A549 (cell line): ENCODE measurements at regions not wholly inside any gene's neighbourhood (a gene's known extent, or its start where the extent isn't known, plus 50 kb on each side); places are given as distances from the start of the nearest gene placed in this dataset.

Experiments
- BHLHE40 ChIP-seq: IDR thresholded peaks from 2 replicates; pipeline ENCODE4 v1.6.1; 2012; ENCODE audit warnings: low read depth, low read length, inconsistent platforms
- CEBPB ChIP-seq, 2 experiments: fragments of >200 bp in 1 of 2; sonication (Bioruptor Twin) in 1 of 2; formaldehyde crosslinking in 1 of 2; IDR thresholded peaks; 2 replicates each; pipeline ENCODE4 v1.6.1; 2012 to 2016
- EP300 ChIP-seq, 2 experiments: fragments of >200 bp; sonication (Bioruptor Twin); formaldehyde crosslinking; IDR thresholded peaks; 2 replicates in 1 of 2; 3 replicates in 1 of 2; pipeline ENCODE4 v1.6.1; 2016 to 2017
- ESRRA ChIP-seq: fragments of 150-350 bp; IDR thresholded peaks from 2 replicates; pipeline ENCODE4 v1.6.1; 2014; ENCODE audit warnings: mild to moderate bottlenecking, low read length, borderline replicate concordance
- HDAC2 ChIP-seq: fragments of 200-600 bp; sonication (generic); IDR thresholded peaks from 2 replicates; pipeline ENCODE4 v1.6.1; 2016
- POLR2A ChIP-seq: IDR thresholded peaks from 2 replicates; pipeline ENCODE4 v1.6.1; 2012; ENCODE audit warnings: mild to moderate bottlenecking, low read length
- POLR2AphosphoS2 ChIP-seq: conservative IDR thresholded peaks from 2 replicates; pipeline ENCODE4 v1.6.1; 2012; ENCODE audit warnings: low read length, improper control_type of control experiment, inconsistent platforms
- RAD21 ChIP-seq, 2 experiments: fragments of >200 bp in 1 of 2; sonication (Bioruptor Twin) in 1 of 2; formaldehyde crosslinking in 1 of 2; IDR thresholded peaks in 1 of 2; conservative IDR thresholded peaks in 1 of 2; 2 replicates in 1 of 2; 3 replicates in 1 of 2; pipeline ENCODE4 v1.6.1; 2012 to 2018; ENCODE audit warnings: inconsistent platforms in 1 of 2
- ZFP36 ChIP-seq: fragments of 450-650 bp; IDR thresholded peaks from 2 replicates; pipeline ENCODE4 v1.6.1; 2014; ENCODE audit warnings: borderline replicate concordance; ENCODE audit not compliant: partially characterized antibody
- TF ChIP-seq, protein P1 (sequence below): fragments of >200 bp; sonication (Bioruptor Twin); formaldehyde crosslinking; IDR thresholded peaks from 3 replicates; pipeline ENCODE4 v1.5.1; 2016
- TF ChIP-seq, protein P2 (sequence below): IDR thresholded peaks from 2 replicates; pipeline ENCODE4 v1.6.1; 2012
- TF ChIP-seq, protein P3 (sequence below): fragments of 250-450 bp; sonication (Bioruptor Pico); IDR thresholded peaks from 2 replicates; pipeline ENCODE4 v1.5.0; 2021; ENCODE audit warnings: mild to moderate bottlenecking, moderate library complexity, borderline replicate concordance

DNA sequence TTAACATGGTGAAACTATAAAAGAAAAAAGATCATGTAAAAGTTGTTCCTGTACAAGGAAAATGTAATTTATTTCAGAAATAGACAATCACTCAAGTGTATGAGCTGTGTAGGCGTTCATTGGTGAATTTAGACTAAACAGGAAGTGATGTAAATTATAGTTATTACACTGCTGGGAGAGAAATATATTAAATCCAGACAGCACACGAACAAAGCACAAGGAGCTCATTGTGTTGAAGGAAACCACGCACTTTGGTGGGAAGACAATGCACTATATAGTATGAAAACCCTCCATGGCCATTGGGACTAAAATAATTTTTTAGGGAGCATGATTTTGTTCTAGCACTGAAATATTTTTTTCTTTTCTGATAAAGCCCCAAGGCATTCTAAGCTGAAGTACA is 450.5 kb downstream of the KLF12 start:
- TF ChIP-seq POLR2A, result no peak
- TF ChIP-seq, protein P1, sequence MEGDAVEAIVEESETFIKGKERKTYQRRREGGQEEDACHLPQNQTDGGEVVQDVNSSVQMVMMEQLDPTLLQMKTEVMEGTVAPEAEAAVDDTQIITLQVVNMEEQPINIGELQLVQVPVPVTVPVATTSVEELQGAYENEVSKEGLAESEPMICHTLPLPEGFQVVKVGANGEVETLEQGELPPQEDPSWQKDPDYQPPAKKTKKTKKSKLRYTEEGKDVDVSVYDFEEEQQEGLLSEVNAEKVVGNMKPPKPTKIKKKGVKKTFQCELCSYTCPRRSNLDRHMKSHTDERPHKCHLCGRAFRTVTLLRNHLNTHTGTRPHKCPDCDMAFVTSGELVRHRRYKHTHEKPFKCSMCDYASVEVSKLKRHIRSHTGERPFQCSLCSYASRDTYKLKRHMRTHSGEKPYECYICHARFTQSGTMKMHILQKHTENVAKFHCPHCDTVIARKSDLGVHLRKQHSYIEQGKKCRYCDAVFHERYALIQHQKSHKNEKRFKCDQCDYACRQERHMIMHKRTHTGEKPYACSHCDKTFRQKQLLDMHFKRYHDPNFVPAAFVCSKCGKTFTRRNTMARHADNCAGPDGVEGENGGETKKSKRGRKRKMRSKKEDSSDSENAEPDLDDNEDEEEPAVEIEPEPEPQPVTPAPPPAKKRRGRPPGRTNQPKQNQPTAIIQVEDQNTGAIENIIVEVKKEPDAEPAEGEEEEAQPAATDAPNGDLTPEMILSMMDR, result no peak
- TF ChIP-seq RAD21 (conservative IDR thresholded peaks at IDR 0.05 in 1 of 2, IDR thresholded peaks at IDR 0.05 in 1 of 2), result no peak
- TF ChIP-seq BHLHE40, result no peak
- TF ChIP-seq POLR2AphosphoS2, result no peak
- no peak for TF ChIP-seq CEBPB (IDR thresholded peaks at IDR 0.05)
- TF ChIP-seq, protein P2, sequence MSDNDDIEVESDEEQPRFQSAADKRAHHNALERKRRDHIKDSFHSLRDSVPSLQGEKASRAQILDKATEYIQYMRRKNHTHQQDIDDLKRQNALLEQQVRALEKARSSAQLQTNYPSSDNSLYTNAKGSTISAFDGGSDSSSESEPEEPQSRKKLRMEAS, result no peak
- no peak for TF ChIP-seq ESRRA
- TF ChIP-seq EP300 (IDR thresholded peaks at IDR 0.05), result no peak
- TF ChIP-seq, protein P3, sequence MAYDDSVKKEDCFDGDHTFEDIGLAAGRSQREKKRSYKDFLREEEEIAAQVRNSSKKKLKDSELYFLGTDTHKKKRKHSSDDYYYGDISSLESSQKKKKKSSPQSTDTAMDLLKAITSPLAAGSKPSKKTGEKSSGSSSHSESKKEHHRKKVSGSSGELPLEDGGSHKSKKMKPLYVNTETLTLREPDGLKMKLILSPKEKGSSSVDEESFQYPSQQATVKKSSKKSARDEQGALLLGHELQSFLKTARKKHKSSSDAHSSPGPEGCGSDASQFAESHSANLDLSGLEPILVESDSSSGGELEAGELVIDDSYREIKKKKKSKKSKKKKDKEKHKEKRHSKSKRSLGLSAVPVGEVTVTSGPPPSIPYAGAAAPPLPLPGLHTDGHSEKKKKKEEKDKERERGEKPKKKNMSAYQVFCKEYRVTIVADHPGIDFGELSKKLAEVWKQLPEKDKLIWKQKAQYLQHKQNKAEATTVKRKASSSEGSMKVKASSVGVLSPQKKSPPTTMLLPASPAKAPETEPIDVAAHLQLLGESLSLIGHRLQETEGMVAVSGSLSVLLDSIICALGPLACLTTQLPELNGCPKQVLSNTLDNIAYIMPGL (CRISPR knock-in tag), result no peak
- no peak for TF ChIP-seq ZFP36
- TF ChIP-seq HDAC2, result no peak
